Mucosa of rectum (tissue), 2 donors: ENCODE measurements at regions not wholly inside any gene's neighbourhood (a gene's known extent, or its start where the extent isn't known, plus 50 kb on each side); places are given as distances from the start of the nearest gene placed in this dataset.

ENCODE experiments used
- H3K27ac ChIP-seq, 2 donors: one replicate each; pipeline ENCODE4 v1.7.0; 2013; ENCODE audit warnings: inconsistent platforms in 2 of 2, low read depth in 2 of 2, low read length in 2 of 2
- H3K27me3 ChIP-seq, 2 donors: one replicate each; pipeline ENCODE4 v1.7.0; 2013; ENCODE audit warnings: low read length in 2 of 2; ENCODE audit not compliant: control insufficient read depth in 2 of 2, insufficient read depth in 2 of 2
- H3K36me3 ChIP-seq, 2 donors: one replicate each; pipeline ENCODE4 v1.7.0; 2013; ENCODE audit warnings: low read length in 2 of 2; ENCODE audit not compliant: control insufficient read depth in 2 of 2, insufficient read depth in 2 of 2
- H3K4me1 ChIP-seq, 2 donors: one replicate each; pipeline ENCODE4 v1.7.0; 2013; ENCODE audit warnings: low read length in 2 of 2, mild to moderate bottlenecking in 1 of 2; ENCODE audit not compliant: control insufficient read depth in 2 of 2, insufficient read depth in 2 of 2
- H3K4me3 ChIP-seq, 2 donors: one replicate each; pipeline ENCODE4 v1.7.0; 2013; ENCODE audit warnings: low read length in 2 of 2
- H3K9ac ChIP-seq, 2 donors: one replicate each; pipeline ENCODE4 v1.7.0; 2013; ENCODE audit warnings: low read length in 2 of 2, low read depth in 1 of 2, mild to moderate bottlenecking in 1 of 2
- H3K9me3 ChIP-seq, 2 donors: one replicate each; pipeline ENCODE4 v1.7.0; 2013; ENCODE audit warnings: low read length in 2 of 2; ENCODE audit not compliant: control insufficient read depth in 2 of 2
- donor health status: healthy.
- donor health status: Normal muscosa, but diverticular disease.

- Histone ChIP-seq H3K36me3 (no peaks in the 10 kb centered on the region), H3K27me3 (no peaks in the 10 kb centered on the region), H3K9me3 (no peaks in the 10 kb centered on the region), H3K27ac (peak overlapping the region; percentile 75 to 83), H3K4me1 (peaks cover 20 to 23% of the 10 kb centered on the region in 2 donors), H3K4me3 (peak overlapping the region in 1 of 2 donors; percentile 12), H3K9ac (no peak overlapping the region)
These were observed 477.6 kb upstream of the CITED2 start for GRCh38 chr6:139852067-139852466.

DNA sequence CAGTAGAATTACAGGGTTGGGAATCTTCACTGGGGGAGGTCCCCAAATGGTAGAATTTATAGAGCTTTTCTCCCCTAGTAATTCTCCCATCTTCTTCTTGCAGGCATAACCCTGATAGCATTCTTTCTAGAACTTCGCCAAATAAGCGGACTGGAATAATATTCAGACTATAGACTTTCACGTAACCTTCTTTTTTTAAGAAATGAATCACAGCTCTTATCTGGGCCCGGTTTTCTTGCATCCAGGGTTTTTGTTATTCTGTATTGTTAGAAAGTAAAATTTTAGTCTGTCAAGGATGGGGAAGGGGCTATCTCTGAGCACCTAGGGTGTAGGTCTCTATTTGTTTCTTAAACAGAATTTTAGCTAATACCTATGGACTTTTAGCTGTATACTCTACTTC is 476.8 kb upstream of the CITED2 start:
- H3K36me3 ChIP-seq = no peaks in the 10 kb centered on the region
- H3K27ac ChIP-seq = peak overlapping the region in 1 of 2 donors; percentile 17
- no peaks in the 10 kb centered on the region for H3K27me3 ChIP-seq
- peaks cover 22 to 30% of the 10 kb centered on the region in 2 donors for H3K4me1 ChIP-seq
- no peaks in the 10 kb centered on the region for H3K9me3 ChIP-seq
- H3K9ac ChIP-seq = no peak overlapping the region
- no peak overlapping the region for H3K4me3 ChIP-seq

GRCh38 chr6:139850512-139850911 is 476.1 kb upstream of the CITED2 start:
- H3K4me3 ChIP-seq = no peak overlapping the region
- H3K9ac ChIP-seq = no peak overlapping the region
- H3K36me3 ChIP-seq = no peaks in the 10 kb centered on the region
- H3K27ac ChIP-seq = no peak overlapping the region
- peaks cover 22 to 30% of the 10 kb centered on the region in 2 donors for H3K4me1 ChIP-seq
- H3K9me3 ChIP-seq = no peaks in the 10 kb centered on the region
- no peaks in the 10 kb centered on the region for H3K27me3 ChIP-seq

DNA sequence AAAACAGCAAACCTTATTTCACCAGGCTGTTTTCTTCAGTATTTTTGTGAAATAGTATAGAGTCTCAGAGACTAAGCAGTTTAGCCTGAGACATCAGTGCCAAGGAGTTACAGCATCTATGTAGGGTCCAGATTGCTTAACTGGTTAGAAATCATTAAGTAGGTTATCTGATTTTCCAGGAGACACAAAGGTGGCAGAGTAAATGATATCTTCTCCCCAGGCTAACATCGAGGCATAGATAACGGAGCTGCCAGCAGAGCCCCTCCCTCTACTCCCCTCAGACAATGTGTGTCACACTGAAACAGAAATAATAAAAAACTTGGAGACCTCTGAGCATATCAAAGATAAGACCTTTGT is 473.0 kb upstream of the CITED2 start:
- Histone ChIP-seq H3K4me1 (peaks cover 7 to 24% of the 10 kb centered on the region in 2 donors), H3K36me3 (no peaks in the 10 kb centered on the region), H3K9me3 (no peaks in the 10 kb centered on the region), H3K27ac (no peak overlapping the region), H3K27me3 (no peaks in the 10 kb centered on the region), H3K9ac (no peak overlapping the region), H3K4me3 (no peak overlapping the region)

GRCh38 chr6:139846538-139847456 is 472.3 kb upstream of the CITED2 start:
- Histone ChIP-seq H3K27me3 (no peaks in the 10 kb centered on the region), H3K9ac (no peak overlapping the region), H3K4me3 (peak overlapping the region; percentile 51 to 66), H3K27ac (peak overlapping the region in 1 of 2 donors; percentile 43), H3K4me1 (peaks cover 4 to 24% of the 10 kb centered on the region in 2 donors), H3K36me3 (no peaks in the 10 kb centered on the region), H3K9me3 (no peaks in the 10 kb centered on the region)

DNA sequence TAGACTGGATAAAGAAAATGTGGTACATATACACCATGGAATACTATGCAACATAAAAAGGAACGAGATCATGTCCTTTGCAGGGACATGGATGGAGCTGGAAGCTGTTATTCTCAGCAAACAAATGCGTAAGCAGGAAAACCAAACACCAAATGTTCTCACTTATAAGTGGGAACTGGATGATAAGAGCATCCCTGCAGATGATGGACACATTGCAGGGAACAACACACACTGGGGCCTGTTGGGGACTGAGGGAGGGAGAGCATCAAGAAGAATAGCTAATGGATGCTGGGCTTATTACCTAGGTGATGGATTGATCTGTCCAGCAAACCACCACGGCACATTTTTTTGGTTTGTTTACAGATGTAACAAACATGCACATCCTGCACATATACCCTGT is 470.5 kb upstream of the CITED2 start:
- Histone ChIP-seq H3K27ac (no peak overlapping the region), H3K9ac (no peak overlapping the region), H3K4me1 (peaks cover 11 to 28% of the 10 kb centered on the region in 2 donors), H3K4me3 (no peak overlapping the region), H3K9me3 (no peaks in the 10 kb centered on the region), H3K27me3 (no peaks in the 10 kb centered on the region), H3K36me3 (no peaks in the 10 kb centered on the region)

DNA sequence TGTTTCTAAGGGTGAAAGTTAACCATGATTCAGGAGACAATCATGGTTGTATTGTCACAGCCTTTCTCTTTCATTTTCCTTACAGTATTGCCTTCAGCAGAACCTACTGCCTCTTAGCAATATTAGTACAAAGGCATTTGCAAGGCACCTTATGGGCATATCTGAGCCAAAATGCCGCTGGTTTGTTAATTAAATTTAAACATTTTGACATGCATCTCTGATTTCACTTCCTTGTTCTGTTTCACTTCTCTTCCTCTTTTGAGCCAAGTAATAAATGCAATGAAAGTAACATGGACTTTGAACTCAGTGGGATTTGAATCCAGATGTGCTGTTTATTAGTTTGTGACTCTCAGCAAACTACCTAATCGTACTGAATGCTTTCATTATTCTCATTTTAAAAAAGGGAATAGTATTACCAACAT is 467.4 kb upstream of the CITED2 start:
- Histone ChIP-seq H3K4me1 (peaks cover 8 to 18% of the 10 kb centered on the region in 2 donors), H3K36me3 (no peaks in the 10 kb centered on the region), H3K9me3 (no peaks in the 10 kb centered on the region), H3K4me3 (peak overlapping the region in 1 of 2 donors; percentile 27), H3K27me3 (no peaks in the 10 kb centered on the region), H3K27ac (peak overlapping the region; percentile 41 to 44), H3K9ac (no peak overlapping the region)

DNA sequence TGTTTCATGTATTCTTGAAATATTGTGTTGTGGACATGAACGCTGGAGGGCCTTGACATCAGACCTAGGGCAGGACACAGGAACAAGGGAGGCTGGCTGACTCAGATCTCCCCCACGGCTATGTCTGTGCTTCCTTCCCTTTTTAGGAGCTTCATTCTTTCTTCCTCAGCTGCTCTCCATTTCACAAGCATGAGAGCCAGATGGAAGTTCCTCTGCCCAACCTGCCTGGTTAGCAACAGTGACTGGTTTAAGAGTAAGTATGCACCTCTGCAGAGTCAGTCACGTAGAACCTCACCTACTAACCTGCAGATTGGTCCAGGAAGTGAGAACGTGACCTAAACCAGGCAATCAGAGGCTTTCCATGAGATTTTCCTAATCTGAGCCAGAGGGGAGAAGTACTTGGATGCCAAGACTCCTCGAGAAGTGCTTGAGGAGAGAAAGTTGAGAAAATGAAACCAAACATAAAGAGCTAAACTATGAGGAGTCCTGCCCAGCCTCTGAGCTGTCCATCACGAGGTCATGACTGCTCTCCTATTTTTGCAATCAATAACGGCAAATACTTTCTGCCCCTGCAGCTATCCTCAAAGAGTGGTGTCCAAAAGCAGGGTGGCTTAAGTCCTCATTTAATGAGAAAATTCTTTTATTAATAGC is 465.2 kb upstream of the CITED2 start:
- Histone ChIP-seq H3K27ac (peak overlapping the region; percentile 52), H3K27me3 (no peaks in the 10 kb centered on the region), H3K4me1 (peaks cover 8 to 15% of the 10 kb centered on the region in 2 donors), H3K9me3 (no peaks in the 10 kb centered on the region), H3K4me3 (peak overlapping the region; percentile 42 to 63), H3K9ac (no peak overlapping the region), H3K36me3 (no peaks in the 10 kb centered on the region)

DNA sequence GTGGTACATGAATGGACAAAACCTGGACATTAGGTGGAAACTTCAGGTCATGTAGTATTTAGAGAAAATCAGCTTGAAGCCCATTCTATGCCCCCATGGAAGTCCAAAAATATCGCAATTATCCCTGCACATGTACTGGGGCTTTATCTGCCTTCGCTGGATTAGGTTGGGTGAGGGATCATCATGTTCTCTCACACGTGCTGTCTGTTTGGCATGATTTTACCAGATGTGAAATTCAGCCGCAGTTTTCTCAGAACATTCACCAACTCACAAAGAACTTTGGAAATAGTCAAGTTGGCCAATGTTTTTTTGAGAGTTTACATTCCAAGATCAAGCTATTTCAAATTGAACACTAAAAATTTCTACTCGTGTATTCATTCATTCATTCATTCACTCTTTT is 459.8 kb upstream of the CITED2 start:
- H3K9ac ChIP-seq = no peak overlapping the region
- H3K4me3 ChIP-seq = no peak overlapping the region
- H3K9me3 ChIP-seq = no peaks in the 10 kb centered on the region
- H3K4me1 ChIP-seq = no peaks in the 10 kb centered on the region
- H3K36me3 ChIP-seq = no peaks in the 10 kb centered on the region
- H3K27me3 ChIP-seq = no peaks in the 10 kb centered on the region
- no peak overlapping the region for H3K27ac ChIP-seq

GRCh38 chr6:139833592-139833991 is 459.1 kb upstream of the CITED2 start:
- H3K9ac ChIP-seq = no peak overlapping the region
- H3K27ac ChIP-seq = no peak overlapping the region
- no peaks in the 10 kb centered on the region for H3K9me3 ChIP-seq
- H3K36me3 ChIP-seq = no peaks in the 10 kb centered on the region
- no peak overlapping the region for H3K4me3 ChIP-seq
- no peaks in the 10 kb centered on the region for H3K27me3 ChIP-seq
- H3K4me1 ChIP-seq = no peaks in the 10 kb centered on the region
